ENCODE measurements at regions not wholly inside any gene's neighbourhood (a gene's known extent, or its start where the extent isn't known, plus 50 kb on each side); places are given as distances from the start of the nearest gene placed in this dataset.

- Histone ChIP-seq H3K9me3 (replicated peaks in 1 of 2; ENCODE audit: control insufficient read depth in 1 of 2, insufficient read depth in 1 of 2, low read length in 2 of 2) (no peaks in the 10 kb centered on the region), H2AFZ (ENCODE audit: insufficient read depth, low read depth, low read length, poor library complexity, severe bottlenecking) (no peak overlapping the region), H4K20me1 (ENCODE audit: insufficient read depth, low read length) (no peaks in the 10 kb centered on the region), H3K27ac (ENCODE audit: low read depth in 1 of 2, low read length in 2 of 2) (no peak overlapping the region), H3K36me3 (replicated peaks in 1 of 2; ENCODE audit: control insufficient read depth in 1 of 2, insufficient read depth in 2 of 2, low read length in 2 of 2) (no peaks in the 10 kb centered on the region), H3K79me2 (ENCODE audit: insufficient read depth, low read length) (no peaks in the 10 kb centered on the region), H3K4me3 (replicated peaks in 1 of 3; ENCODE audit: low read depth in 2 of 3, low read length in 3 of 3) (no peak overlapping the region), H3K4me1 (ENCODE audit: control insufficient read depth in 1 of 2, insufficient read depth in 2 of 2, low read length in 2 of 2) (peaks cover 0 to 5% of the 10 kb centered on the region in 2 donors), H3K9ac (ENCODE audit: insufficient read depth, low read length, poor library complexity, severe bottlenecking) (no peak overlapping the region), H3K4me2 (replicated peaks; ENCODE audit: extremely low read depth, low read length, poor library complexity, severe bottlenecking) (no peak overlapping the region), H3K27me3 (ENCODE audit: control insufficient read depth in 2 of 2, insufficient read depth in 2 of 2, low read length in 2 of 2) (no peaks in the 10 kb centered on the region)
- TF ChIP-seq, protein P1, sequence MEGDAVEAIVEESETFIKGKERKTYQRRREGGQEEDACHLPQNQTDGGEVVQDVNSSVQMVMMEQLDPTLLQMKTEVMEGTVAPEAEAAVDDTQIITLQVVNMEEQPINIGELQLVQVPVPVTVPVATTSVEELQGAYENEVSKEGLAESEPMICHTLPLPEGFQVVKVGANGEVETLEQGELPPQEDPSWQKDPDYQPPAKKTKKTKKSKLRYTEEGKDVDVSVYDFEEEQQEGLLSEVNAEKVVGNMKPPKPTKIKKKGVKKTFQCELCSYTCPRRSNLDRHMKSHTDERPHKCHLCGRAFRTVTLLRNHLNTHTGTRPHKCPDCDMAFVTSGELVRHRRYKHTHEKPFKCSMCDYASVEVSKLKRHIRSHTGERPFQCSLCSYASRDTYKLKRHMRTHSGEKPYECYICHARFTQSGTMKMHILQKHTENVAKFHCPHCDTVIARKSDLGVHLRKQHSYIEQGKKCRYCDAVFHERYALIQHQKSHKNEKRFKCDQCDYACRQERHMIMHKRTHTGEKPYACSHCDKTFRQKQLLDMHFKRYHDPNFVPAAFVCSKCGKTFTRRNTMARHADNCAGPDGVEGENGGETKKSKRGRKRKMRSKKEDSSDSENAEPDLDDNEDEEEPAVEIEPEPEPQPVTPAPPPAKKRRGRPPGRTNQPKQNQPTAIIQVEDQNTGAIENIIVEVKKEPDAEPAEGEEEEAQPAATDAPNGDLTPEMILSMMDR (IDR thresholded peaks at IDR 0.05), result no peak
- no peak overlapping the region for H3K4me3 Mint-ChIP-seq
- DNase-seq, result no peak
- 99% methylated on average over 9 of the region's 16 CpGs for WGBS (ENCODE audit: insufficient coverage)
- H3K4me1 Mint-ChIP-seq, result peaks cover 5% of the 10 kb centered on the region
- peaks cover 0 to 2% (median 2%) of the 10 kb centered on the region in 3 donors for H3K27me3 Mint-ChIP-seq (ENCODE audit: low read depth in 3 of 3)
- H3K36me3 Mint-ChIP-seq, result no peaks in the 10 kb centered on the region
- intact Hi-C loops (cut with micrococcal nuclease), result no loop called here
- H3K9me3 Mint-ChIP-seq, result no peaks in the 10 kb centered on the region
- H3K27ac Mint-ChIP-seq, result no peak overlapping the region
Observed at GRCh38 chr2:88859461-88859860, 168.0 kb downstream of the RPIA start.

- Mint-ChIP-seq H3K9me3 (no peaks in the 10 kb centered on the region), H3K36me3 (no peaks in the 10 kb centered on the region), H3K27me3 (ENCODE audit: low read depth in 3 of 3) (peaks cover 2 to 4% (median 3%) of the 10 kb centered on the region in 3 donors), H3K4me3 (peak overlapping the region in 1 of 2 donors; percentile 32), H3K4me1 (peaks cover 12% of the 10 kb centered on the region), H3K27ac (no peak overlapping the region)
- Histone ChIP-seq H4K20me1 (ENCODE audit: insufficient read depth, low read length) (no peaks in the 10 kb centered on the region), H3K9ac (ENCODE audit: insufficient read depth, low read length, poor library complexity, severe bottlenecking) (no peak overlapping the region), H3K27me3 (ENCODE audit: control insufficient read depth in 2 of 2, insufficient read depth in 2 of 2, low read length in 2 of 2) (no peaks in the 10 kb centered on the region), H3K36me3 (replicated peaks in 1 of 2; ENCODE audit: control insufficient read depth in 1 of 2, insufficient read depth in 2 of 2, low read length in 2 of 2) (no peaks in the 10 kb centered on the region), H3K79me2 (ENCODE audit: insufficient read depth, low read length) (no peaks in the 10 kb centered on the region), H3K4me2 (replicated peaks; ENCODE audit: extremely low read depth, low read length, poor library complexity, severe bottlenecking) (no peak overlapping the region), H3K9me3 (replicated peaks in 1 of 2; ENCODE audit: control insufficient read depth in 1 of 2, insufficient read depth in 1 of 2, low read length in 2 of 2) (no peaks in the 10 kb centered on the region), H3K4me3 (replicated peaks in 1 of 3; ENCODE audit: low read depth in 2 of 3, low read length in 3 of 3) (no peak overlapping the region), H3K27ac (ENCODE audit: low read depth in 1 of 2, low read length in 2 of 2) (no peak overlapping the region), H3K4me1 (ENCODE audit: control insufficient read depth in 1 of 2, insufficient read depth in 2 of 2, low read length in 2 of 2) (peaks cover 7 to 13% of the 10 kb centered on the region in 2 donors), H2AFZ (ENCODE audit: insufficient read depth, low read depth, low read length, poor library complexity, severe bottlenecking) (no peak overlapping the region)
- TF ChIP-seq, protein P1 (IDR thresholded peaks at IDR 0.05), result no peak
- intact Hi-C loops (cut with micrococcal nuclease), result no loop called here
- no peak for DNase-seq
- 92% methylated on average over 9 of the region's 11 CpGs for WGBS (ENCODE audit: insufficient coverage)
Observed at GRCh38 chr2:88860421-88861075, 169.1 kb downstream of the RPIA start.

Data from CD14-positive monocyte (primary cell).